ENCODE measurements at regions not wholly inside any gene's neighbourhood (a gene's known extent, or its start where the extent isn't known, plus 50 kb on each side); places are given as distances from the start of the nearest gene placed in this dataset.

DNA sequence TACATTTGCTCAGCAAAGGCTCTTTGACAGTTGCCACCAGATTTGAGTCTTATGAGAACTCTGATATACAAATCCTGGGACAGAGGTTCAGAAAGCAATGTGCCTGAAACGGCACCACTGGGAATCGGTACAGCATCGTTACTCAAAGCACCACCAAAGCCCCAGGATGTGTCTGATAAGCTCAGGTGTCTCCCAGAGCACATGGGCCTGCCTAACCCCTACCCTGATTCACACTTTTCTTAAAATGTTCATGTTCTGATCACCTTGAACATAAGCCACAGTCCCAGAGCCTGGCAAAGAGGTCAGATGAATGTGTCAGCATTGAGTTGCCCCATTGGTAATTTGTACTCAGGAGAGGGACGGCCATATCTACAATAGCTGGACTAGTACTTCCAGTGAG lies 545.8 kb upstream of the AUTS2 start:
- TF ChIP-seq EZH2 (IDR thresholded peaks at IDR 0.05; ENCODE audit: low read length, unreplicated experiment) (no peak), EZH2phosphoT487 (IDR thresholded peaks at IDR 0.05; ENCODE audit: borderline replicate concordance, low read length) (no peak)
- TF ChIP-seq, protein P1, sequence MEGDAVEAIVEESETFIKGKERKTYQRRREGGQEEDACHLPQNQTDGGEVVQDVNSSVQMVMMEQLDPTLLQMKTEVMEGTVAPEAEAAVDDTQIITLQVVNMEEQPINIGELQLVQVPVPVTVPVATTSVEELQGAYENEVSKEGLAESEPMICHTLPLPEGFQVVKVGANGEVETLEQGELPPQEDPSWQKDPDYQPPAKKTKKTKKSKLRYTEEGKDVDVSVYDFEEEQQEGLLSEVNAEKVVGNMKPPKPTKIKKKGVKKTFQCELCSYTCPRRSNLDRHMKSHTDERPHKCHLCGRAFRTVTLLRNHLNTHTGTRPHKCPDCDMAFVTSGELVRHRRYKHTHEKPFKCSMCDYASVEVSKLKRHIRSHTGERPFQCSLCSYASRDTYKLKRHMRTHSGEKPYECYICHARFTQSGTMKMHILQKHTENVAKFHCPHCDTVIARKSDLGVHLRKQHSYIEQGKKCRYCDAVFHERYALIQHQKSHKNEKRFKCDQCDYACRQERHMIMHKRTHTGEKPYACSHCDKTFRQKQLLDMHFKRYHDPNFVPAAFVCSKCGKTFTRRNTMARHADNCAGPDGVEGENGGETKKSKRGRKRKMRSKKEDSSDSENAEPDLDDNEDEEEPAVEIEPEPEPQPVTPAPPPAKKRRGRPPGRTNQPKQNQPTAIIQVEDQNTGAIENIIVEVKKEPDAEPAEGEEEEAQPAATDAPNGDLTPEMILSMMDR (conservative IDR thresholded peaks at IDR 0.05; ENCODE audit: low read depth, low read length): no peak
